BLaER1 (cell line): ENCODE measurements at regions not wholly inside any gene's neighbourhood (a gene's known extent, or its start where the extent isn't known, plus 50 kb on each side); places are given as distances from the start of the nearest gene placed in this dataset.
"Not testable (repeated sequence)": the region's sequence is repeated elsewhere in the genome, so short reads cannot be mapped to it uniquely, and the experiment has no call there.

Experiments used
- H3K27ac ChIP-seq: shearing (Covaris generic); formaldehyde crosslinking; 2 replicates; pipeline ENCODE4 v1.8.1; 2022
- H3K27me3 ChIP-seq: shearing (Covaris generic); formaldehyde crosslinking; 2 replicates; pipeline ENCODE4 v1.8.1; 2022
- H3K36me3 ChIP-seq: shearing (Covaris generic); formaldehyde crosslinking; 2 replicates; pipeline ENCODE4 v1.8.1; 2022
- H3K4me1 ChIP-seq: shearing (Covaris generic); formaldehyde crosslinking; 2 replicates; pipeline ENCODE4 v1.8.1; 2022
- H3K4me2 ChIP-seq: shearing (Covaris generic); formaldehyde crosslinking; 2 replicates; pipeline ENCODE4 v1.8.1; 2022
- H3K4me3 ChIP-seq: shearing (Covaris generic); formaldehyde crosslinking; 2 replicates; pipeline ENCODE4 v1.8.1; 2022
- H3K9ac ChIP-seq: shearing (Covaris generic); formaldehyde crosslinking; 2 replicates; pipeline ENCODE4 v1.8.1; 2022
- H3K9me3 ChIP-seq: shearing (Covaris generic); formaldehyde crosslinking; 2 replicates; pipeline ENCODE4 v1.8.1; 2022
- H4K20me1 ChIP-seq: shearing (Covaris generic); formaldehyde crosslinking; 2 replicates; pipeline ENCODE4 v1.8.1; 2022
- Cebpa-rat ChIP-seq: shearing (Covaris generic); IDR thresholded peaks from 2 replicates; pipeline ENCODE4 v1.8.1; 2022

DNA sequence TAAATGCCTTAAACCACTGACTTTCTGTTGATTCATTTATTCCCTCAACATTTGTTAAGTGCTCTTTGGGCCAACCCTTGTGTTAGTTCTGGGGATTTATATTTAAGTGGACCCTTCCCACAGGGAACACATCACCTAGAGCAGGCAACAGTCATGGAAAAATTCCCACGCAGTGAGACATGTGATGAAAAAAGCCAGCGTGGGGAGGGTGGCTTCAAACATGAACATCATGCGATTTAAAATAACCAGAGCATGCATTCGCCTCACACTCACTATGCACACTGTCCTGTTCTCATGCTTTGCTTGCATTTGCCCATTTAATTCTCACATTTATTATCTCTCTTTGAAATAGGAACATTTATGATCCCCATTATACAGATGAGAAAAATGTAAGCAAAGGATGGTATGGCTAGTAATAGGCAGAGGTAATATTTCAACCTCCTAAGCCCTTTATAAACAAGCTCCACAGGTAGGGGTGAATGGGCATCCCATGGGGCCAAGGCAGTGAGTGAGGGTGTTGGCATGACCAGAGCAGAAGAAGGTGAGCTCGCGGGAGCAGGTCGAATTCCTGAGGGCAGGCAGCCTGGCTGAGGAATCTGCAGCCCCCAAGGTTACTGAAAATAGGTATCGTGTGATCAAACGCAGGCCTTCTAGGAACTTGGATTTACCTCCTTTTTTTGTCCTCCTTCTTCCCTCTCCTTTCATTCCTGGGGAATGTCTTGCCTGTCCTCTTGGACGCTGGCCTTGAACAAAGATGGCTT lies 297.8 kb downstream of the MYCN start:
- Histone ChIP-seq H4K20me1 (no peaks in the 10 kb centered on the region), H3K36me3 (no peaks in the 10 kb centered on the region), H3K9me3 (no peaks in the 10 kb centered on the region), H3K4me3 (no peak overlapping the region), H3K27me3 (no peaks in the 10 kb centered on the region), H3K9ac (no peak overlapping the region), H3K4me1 (peaks cover 12% of the 10 kb centered on the region), H3K27ac (no peak overlapping the region), H3K4me2 (peak overlapping the region; percentile 47)
- TF ChIP-seq Cebpa-rat = no peak

GRCh38 chr2:16235747-16236146 lies 295.4 kb downstream of the MYCN start:
- no peaks in the 10 kb centered on the region for H4K20me1 ChIP-seq
- H3K4me2 ChIP-seq = no peak overlapping the region
- H3K27ac ChIP-seq = no peak overlapping the region
- no peaks in the 10 kb centered on the region for H3K27me3 ChIP-seq
- no peak overlapping the region for H3K9ac ChIP-seq
- H3K4me3 ChIP-seq = no peak overlapping the region
- H3K9me3 ChIP-seq = no peaks in the 10 kb centered on the region
- TF ChIP-seq Cebpa-rat = no peak
- H3K36me3 ChIP-seq = no peaks in the 10 kb centered on the region
- peaks cover 12% of the 10 kb centered on the region for H3K4me1 ChIP-seq

DNA sequence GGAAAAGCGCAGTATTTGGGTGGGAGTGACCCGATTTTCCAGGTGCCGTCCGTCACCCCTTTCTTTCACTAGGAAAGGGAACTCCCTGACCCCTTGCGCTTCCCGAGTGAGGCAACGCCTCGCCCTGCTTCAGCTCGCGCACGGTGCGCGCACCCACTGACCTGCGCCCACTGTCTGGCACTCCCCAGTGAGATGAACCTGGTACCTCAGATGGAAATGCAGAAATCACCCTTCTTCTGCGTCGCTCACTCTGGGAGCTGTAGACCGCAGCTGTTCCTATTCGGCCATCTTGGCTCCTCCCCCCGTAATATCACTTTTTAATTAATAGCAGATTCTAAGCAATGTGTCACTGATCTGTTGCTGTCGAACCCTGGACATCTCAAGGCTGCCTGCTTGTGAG lies 294.9 kb downstream of the MYCN start:
- H3K4me1 ChIP-seq = peaks cover 12% of the 10 kb centered on the region
- H3K27ac ChIP-seq, H3K9ac ChIP-seq, H3K4me2 ChIP-seq, H4K20me1 ChIP-seq, H3K9me3 ChIP-seq, H3K27me3 ChIP-seq, H3K4me3 ChIP-seq, H3K36me3 ChIP-seq: not testable (repeated sequence)

DNA sequence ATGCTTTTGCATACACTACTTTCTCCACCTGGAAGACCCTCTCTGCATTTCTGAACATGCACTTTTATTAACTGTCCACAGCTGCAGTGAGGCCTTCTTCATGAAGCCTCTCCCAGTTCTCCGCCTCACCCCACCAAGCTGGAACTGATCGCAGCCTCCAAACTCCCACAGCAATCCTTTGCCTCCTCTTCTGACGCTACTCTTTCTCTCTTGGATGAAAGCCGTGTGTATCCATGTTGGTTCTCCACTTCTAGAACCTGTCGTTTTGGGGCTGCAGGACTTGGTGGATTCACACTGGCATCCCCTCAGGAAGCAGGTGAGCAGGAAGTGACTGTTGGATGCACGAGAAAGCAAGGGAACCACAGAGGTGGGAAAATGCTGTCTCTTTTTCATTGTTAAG lies 288.6 kb downstream of the MYCN start:
- Histone ChIP-seq H3K4me3 (no peak overlapping the region), H3K9ac (no peak overlapping the region), H4K20me1 (no peaks in the 10 kb centered on the region), H3K4me1 (peaks cover 5% of the 10 kb centered on the region; the same call in 1 of the 2 replicates), H3K27ac (no peak overlapping the region), H3K36me3 (no peaks in the 10 kb centered on the region), H3K27me3 (no peaks in the 10 kb centered on the region), H3K4me2 (no peak overlapping the region), H3K9me3 (no peaks in the 10 kb centered on the region)
- no peak for TF ChIP-seq Cebpa-rat

- no peak for TF ChIP-seq Cebpa-rat
- no peak overlapping the region for H3K4me3 ChIP-seq
These were observed 288.1 kb downstream of the MYCN start for GRCh38 chr2:16228471-16228870.

GRCh38 chr2:16227811-16228462 lies 287.6 kb downstream of the MYCN start:
- no peaks in the 10 kb centered on the region for H3K36me3 ChIP-seq
- H3K27ac ChIP-seq = no peak overlapping the region
- no peak overlapping the region for H3K9ac ChIP-seq
- no peak overlapping the region for H3K4me3 ChIP-seq
- no peaks in the 10 kb centered on the region for H4K20me1 ChIP-seq
- no peaks in the 10 kb centered on the region for H3K27me3 ChIP-seq
- H3K4me2 ChIP-seq = no peak overlapping the region
- peaks cover 5% of the 10 kb centered on the region; the same call in 1 of the 2 replicates for H3K4me1 ChIP-seq
- no peak for TF ChIP-seq Cebpa-rat
- no peaks in the 10 kb centered on the region for H3K9me3 ChIP-seq

More at GRCh38 chr2:16228471-16228870, 288.1 kb downstream of the MYCN start:
- Histone ChIP-seq H3K9me3 (no peaks in the 10 kb centered on the region), H3K4me2 (no peak overlapping the region), H3K27ac (no peak overlapping the region), H3K36me3 (no peaks in the 10 kb centered on the region), H3K4me1 (peaks cover 5% of the 10 kb centered on the region; the same call in 1 of the 2 replicates), H4K20me1 (no peaks in the 10 kb centered on the region), H3K9ac (no peak overlapping the region), H3K27me3 (no peaks in the 10 kb centered on the region)

DNA sequence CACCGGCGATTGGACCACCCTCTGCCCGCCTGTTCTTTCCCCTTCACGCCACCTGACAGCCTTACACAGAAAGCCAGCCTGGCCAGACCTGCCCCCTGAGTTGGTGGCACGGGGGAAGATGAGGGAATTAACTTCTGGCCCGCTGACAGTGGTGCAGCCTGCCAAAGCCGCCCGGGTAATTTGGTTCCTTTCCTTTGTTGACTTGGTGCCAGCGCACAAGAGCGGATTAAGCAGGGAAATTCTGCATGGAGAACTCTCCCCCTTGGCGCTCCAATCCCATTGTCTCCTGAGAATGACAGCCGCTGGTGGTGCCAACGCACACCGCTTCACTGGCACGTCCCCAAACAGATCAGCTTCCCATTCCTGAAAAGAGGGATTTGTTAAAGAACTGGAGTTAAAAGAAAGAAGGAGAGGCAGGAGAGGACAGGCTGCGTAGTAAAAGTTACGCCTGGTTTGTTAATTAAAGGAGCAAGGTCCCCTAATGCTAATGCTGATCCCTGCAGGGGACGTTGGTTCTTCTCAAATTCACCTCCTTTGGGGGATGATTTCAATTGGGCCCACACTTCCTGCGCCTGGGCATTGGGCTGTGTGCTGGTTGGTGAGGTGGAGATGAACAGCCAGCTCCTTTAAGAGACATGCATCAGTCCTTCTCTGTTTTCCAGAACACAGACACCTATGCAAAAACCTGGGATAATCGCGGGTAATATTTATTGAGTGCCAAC lies 286.8 kb downstream of the MYCN start:
- Histone ChIP-seq H3K27ac (no peak overlapping the region), H3K4me3 (no peak overlapping the region), H3K4me2 (no peak overlapping the region), H3K9me3 (no peaks in the 10 kb centered on the region), H3K4me1 (peaks cover 5% of the 10 kb centered on the region; the same call in 1 of the 2 replicates), H3K9ac (no peak overlapping the region), H3K27me3 (no peaks in the 10 kb centered on the region), H4K20me1 (no peaks in the 10 kb centered on the region), H3K36me3 (no peaks in the 10 kb centered on the region)
- TF ChIP-seq Cebpa-rat = no peak

GRCh38 chr2:16226381-16226780 lies 286.0 kb downstream of the MYCN start:
- Histone ChIP-seq H3K4me3 (no peak overlapping the region), H3K4me1 (peaks cover 5% of the 10 kb centered on the region; the same call in 1 of the 2 replicates), H3K9me3 (no peaks in the 10 kb centered on the region), H3K27me3 (no peaks in the 10 kb centered on the region), H4K20me1 (no peaks in the 10 kb centered on the region), H3K4me2 (no peak overlapping the region), H3K27ac (no peak overlapping the region), H3K36me3 (no peaks in the 10 kb centered on the region), H3K9ac (no peak overlapping the region)
- TF ChIP-seq Cebpa-rat = no peak

DNA sequence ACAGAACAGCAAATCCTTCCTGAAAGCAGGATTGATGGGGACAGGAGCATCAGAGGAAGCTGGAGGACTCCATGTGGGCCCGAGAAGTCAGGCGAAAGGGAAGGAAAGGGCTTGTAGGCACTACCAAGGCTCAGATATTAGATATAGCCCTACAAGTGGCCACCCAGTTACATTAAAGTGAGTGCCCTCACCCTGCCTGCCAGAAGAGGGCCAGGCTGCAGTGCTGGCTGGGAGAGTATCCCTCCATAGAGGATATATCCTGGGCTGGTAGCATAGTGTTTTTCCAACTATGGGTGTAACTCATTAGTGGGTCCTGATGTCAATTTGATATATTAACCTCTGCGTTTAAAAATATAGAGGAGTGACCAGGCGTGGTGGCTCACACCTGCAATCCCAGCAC lies 285.2 kb downstream of the MYCN start:
- Histone ChIP-seq H3K9ac (no peak overlapping the region), H3K4me1 (peaks cover 5% of the 10 kb centered on the region; the same call in 1 of the 2 replicates), H3K36me3 (no peaks in the 10 kb centered on the region), H3K9me3 (no peaks in the 10 kb centered on the region), H3K27me3 (no peaks in the 10 kb centered on the region), H3K4me2 (no peak overlapping the region), H4K20me1 (no peaks in the 10 kb centered on the region), H3K4me3 (no peak overlapping the region), H3K27ac (no peak overlapping the region)
- TF ChIP-seq Cebpa-rat = no peak

DNA sequence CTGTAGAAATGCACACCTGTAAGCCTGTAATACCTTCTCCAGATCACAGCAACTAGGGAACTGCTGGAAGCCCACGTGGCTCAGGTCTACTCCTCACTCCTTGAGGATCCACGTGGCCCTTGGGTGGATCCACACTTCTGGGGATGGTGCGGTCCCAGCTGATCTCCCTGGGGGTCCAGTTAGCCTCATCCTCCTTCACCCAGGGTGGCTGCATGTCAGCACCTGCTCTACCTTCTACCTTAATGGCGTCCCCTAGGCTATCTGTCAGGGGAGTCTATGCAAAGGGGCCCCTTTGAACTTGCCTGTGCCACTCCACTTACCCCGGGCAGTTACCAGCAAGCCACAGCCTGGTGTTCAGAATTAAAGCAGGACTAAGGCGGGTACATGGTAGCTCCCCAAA lies 284.7 kb downstream of the MYCN start:
- no peaks in the 10 kb centered on the region for H3K27me3 ChIP-seq
- no peak overlapping the region for H3K9ac ChIP-seq
- H3K4me1 ChIP-seq = peaks cover 5% of the 10 kb centered on the region; the same call in 1 of the 2 replicates
- no peaks in the 10 kb centered on the region for H3K9me3 ChIP-seq
- no peak for TF ChIP-seq Cebpa-rat
- no peak overlapping the region for H3K4me3 ChIP-seq
- H3K36me3 ChIP-seq = no peaks in the 10 kb centered on the region
- no peak overlapping the region for H3K4me2 ChIP-seq
- H3K27ac ChIP-seq = no peak overlapping the region
- no peaks in the 10 kb centered on the region for H4K20me1 ChIP-seq
